ENCODE measurements at regions not wholly inside any gene's neighbourhood (a gene's known extent, or its start where the extent isn't known, plus 50 kb on each side); places are given as distances from the start of the nearest gene placed in this dataset.

- ATAC-seq (no peak), DNase-seq (no peak)
- H3K27ac ChIP-seq: no peak overlapping the region
- no peaks in the 10 kb centered on the region for H3K36me3 ChIP-seq (ENCODE audit: insufficient read depth in 1 of 2, low read depth in 1 of 2)
- H3K4me1 ChIP-seq: no peaks in the 10 kb centered on the region
- TF ChIP-seq CTCF (IDR thresholded peaks at IDR 0.05): no peak
- H3K27me3 ChIP-seq (ENCODE audit: insufficient read depth in 3 of 3, low read length in 2 of 3): no peaks in the 10 kb centered on the region
- H3K4me3 ChIP-seq: no peak overlapping the region
- no peaks in the 10 kb centered on the region for H3K9me3 ChIP-seq
- intact Hi-C loops (cut with DNase I): loop anchor here in 1 of 2 donors (5.0 to 10.0 kb wide), 3 partner anchors 107 to 420 kb away; no protein-coding TSS in a partner anchor
- 94 to 97% (median 96%) methylated on average over 6 of the region's 6 CpGs for whole genome bisulfite sequencing, 3 donors
Measured at GRCh38 chr7:26504411-26505120, 212.9 kb downstream of the SNX10 start.

GRCh38 chr7:26506196-26506595 lies 214.5 kb downstream of the SNX10 start:
- peaks cover 0 to 3% (median 0%) of the 10 kb centered on the region in 3 donors for H3K27me3 ChIP-seq (ENCODE audit: insufficient read depth in 3 of 3, low read length in 2 of 3)
- ATAC-seq (no peak), DNase-seq (no peak)
- WGBS, 3 donors: 86 to 93% (median 92%) methylated on average over 7 of the region's 7 CpGs
- no peaks in the 10 kb centered on the region for H3K9me3 ChIP-seq
- no peak for TF ChIP-seq CTCF (IDR thresholded peaks at IDR 0.05)
- intact Hi-C loops (cut with DNase I): loop anchor here in 1 of 2 donors (10.0 kb wide), 2 partner anchors 139 to 421 kb away; no protein-coding TSS in a partner anchor
- H3K36me3 ChIP-seq (ENCODE audit: insufficient read depth in 1 of 2, low read depth in 1 of 2): no peaks in the 10 kb centered on the region
- no peak overlapping the region for H3K27ac ChIP-seq
- H3K4me3 ChIP-seq: no peak overlapping the region
- H3K4me1 ChIP-seq: no peaks in the 10 kb centered on the region

GRCh38 chr7:26507108-26507987 lies 215.7 kb downstream of the SNX10 start:
- H3K9me3 ChIP-seq: no peaks in the 10 kb centered on the region
- intact Hi-C loops (cut with DNase I): loop anchor here in 1 of 2 donors (10.0 kb wide), 2 partner anchors 137 to 423 kb away; no protein-coding TSS in a partner anchor
- H3K4me3 ChIP-seq: no peak overlapping the region
- ATAC-seq: no peak
- no peak for DNase-seq
- H3K27me3 ChIP-seq (ENCODE audit: insufficient read depth in 3 of 3, low read length in 2 of 3): peaks cover 0 to 3% (median 0%) of the 10 kb centered on the region in 3 donors
- H3K4me1 ChIP-seq: no peaks in the 10 kb centered on the region
- no peak for TF ChIP-seq CTCF (IDR thresholded peaks at IDR 0.05)
- no peaks in the 10 kb centered on the region for H3K36me3 ChIP-seq (ENCODE audit: insufficient read depth in 1 of 2, low read depth in 1 of 2)
- H3K27ac ChIP-seq: no peak overlapping the region
- WGBS, 3 donors: 47 to 55% (median 50%) methylated on average over 10 of the region's 10 CpGs

GRCh38 chr7:26508481-26508880 lies 216.8 kb downstream of the SNX10 start:
- intact Hi-C loops (cut with DNase I): loop anchor here in 1 of 2 donors (10.0 kb wide), 2 partner anchors 136 to 424 kb away; no protein-coding TSS in a partner anchor

More at GRCh38 chr7:26508481-26508880, 216.8 kb downstream of the SNX10 start:
- no peak for TF ChIP-seq CTCF (IDR thresholded peaks at IDR 0.05)
- no peaks in the 10 kb centered on the region for H3K36me3 ChIP-seq (ENCODE audit: insufficient read depth in 1 of 2, low read depth in 1 of 2)
- ATAC-seq (no peak), DNase-seq (no peak)
- peaks cover 0 to 3% (median 0%) of the 10 kb centered on the region in 3 donors for H3K27me3 ChIP-seq (ENCODE audit: insufficient read depth in 3 of 3, low read length in 2 of 3)
- H3K9me3 ChIP-seq: no peaks in the 10 kb centered on the region
- no peak overlapping the region for H3K4me3 ChIP-seq
- WGBS, 3 donors: 79 to 86% (median 81%) methylated on average over 8 of the region's 8 CpGs
- no peaks in the 10 kb centered on the region for H3K4me1 ChIP-seq
- H3K27ac ChIP-seq: no peak overlapping the region
